ENCODE measurements at regions not wholly inside any gene's neighbourhood (a gene's known extent, or its start where the extent isn't known, plus 50 kb on each side); places are given as distances from the start of the nearest gene placed in this dataset.
"Not testable (repeated sequence)": the region's sequence is repeated elsewhere in the genome, so short reads cannot be mapped to it uniquely, and the experiment has no call there.

DNA sequence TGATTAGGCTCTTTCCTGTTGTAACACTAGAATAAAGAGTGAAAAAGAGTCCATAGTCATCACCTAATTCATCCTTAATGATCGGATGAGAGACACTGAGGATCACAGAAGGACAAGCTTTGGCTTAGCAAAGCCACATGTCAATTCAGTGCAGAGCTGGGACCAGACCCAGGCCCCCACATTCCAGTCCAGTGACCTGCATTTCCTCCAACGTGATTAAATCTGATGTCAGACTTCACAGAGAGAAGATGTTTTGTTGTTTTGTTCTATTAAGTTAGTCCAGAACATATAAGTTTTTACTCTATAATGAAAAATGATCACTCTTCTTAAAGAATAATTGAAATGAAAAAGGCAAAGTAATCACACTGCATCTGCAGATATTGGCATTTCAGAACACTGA is 377.9 kb upstream of the PAPPA start:
- H3K27ac ChIP-seq: no peak overlapping the region
- no peak overlapping the region for H3K4me3 ChIP-seq

DNA sequence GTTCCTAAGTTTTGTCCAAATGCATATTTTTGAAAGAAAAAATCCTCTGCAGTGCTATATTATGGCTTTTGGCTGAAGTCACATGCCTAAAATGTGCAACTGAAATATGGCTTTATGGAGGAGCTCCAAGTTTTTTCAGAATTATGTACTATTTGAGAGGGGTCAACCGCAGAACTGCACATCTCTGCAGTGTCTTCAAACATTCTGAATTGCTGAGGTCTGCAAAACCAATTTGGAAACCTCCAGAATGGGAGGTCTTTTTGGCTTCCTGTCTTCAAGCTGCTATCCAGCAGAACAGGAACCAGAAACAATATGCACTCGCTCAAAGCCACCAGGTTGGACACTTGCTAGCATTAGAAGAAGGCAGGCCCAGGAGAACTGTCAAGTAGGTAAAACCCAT is 376.0 kb upstream of the PAPPA start:
- Histone ChIP-seq H3K4me3 (no peak overlapping the region), H3K27ac (no peak overlapping the region)

DNA sequence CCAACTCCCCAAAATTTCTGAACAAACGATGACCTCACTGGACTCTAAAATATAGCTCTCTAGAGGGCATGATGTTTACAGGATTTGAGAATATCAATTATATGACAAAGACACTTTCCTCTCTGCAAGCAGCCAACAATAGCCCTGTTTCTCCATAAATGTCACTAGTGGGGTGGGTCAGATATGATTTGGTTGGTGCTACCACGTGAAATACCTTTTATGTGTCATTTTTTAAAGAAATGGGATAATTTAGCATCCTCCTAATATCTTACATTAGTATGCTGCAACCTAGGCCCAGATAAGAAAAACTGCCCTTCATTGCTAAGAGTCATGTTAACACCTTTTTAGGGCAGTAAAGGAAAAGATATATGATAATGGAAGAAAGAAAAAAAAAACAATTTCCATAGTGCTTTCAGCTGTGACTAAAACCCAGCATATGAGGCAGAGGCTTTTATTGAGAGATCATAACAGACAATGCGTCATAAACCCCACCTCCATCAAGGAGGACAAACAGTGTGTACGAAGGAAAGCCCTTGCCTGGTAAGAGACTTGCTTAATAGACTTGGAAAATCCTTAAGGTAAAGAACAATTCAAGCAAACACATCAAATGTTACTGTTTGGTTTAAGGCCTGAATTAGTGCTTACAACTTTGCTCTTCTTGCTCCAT is 372.4 kb upstream of the PAPPA start:
- Histone ChIP-seq H3K27ac (no peak overlapping the region), H3K4me3 (no peak overlapping the region)

DNA sequence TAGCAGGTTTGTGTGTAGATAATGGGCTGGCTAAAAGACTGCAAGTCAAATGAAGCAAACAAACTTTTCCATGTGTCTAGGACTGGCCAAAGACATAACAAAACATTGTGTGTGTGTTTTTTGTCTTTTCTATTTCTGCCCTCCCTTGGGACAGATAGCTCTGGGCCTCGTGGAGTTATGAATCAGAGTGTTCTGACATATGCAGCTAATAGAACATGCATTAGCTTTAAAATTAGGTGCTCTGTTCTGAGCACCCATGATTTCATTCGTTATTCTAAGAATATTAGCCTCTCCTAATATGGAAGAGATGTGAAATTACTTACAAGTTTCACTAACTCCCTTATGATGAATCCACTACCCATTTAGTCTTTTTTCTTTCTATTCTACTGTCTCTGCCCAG is 367.3 kb upstream of the PAPPA start:
- H3K4me3 ChIP-seq: no peak overlapping the region
- no peak overlapping the region for H3K27ac ChIP-seq

DNA sequence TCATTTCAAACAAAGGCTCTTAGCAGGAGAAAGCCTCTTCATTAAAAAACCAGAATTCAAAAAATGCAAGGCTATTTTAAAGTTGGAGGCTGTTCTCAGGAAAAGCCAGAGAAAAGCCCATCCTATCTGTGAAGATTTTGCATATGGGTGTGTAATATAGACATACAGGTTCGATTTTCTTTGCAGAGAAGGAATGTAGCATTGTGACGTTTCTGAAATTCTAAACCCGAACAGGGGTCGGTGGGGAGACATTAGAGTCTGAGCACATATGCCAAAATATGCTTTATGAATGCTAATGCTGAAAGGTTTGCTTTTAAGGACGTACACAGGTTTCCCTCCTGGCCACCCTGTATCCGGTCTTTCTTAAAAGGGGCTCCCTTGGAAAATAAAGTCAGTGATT is 363.1 kb upstream of the PAPPA start:
- Histone ChIP-seq H3K4me3 (no peak overlapping the region), H3K27ac (no peak overlapping the region)

DNA sequence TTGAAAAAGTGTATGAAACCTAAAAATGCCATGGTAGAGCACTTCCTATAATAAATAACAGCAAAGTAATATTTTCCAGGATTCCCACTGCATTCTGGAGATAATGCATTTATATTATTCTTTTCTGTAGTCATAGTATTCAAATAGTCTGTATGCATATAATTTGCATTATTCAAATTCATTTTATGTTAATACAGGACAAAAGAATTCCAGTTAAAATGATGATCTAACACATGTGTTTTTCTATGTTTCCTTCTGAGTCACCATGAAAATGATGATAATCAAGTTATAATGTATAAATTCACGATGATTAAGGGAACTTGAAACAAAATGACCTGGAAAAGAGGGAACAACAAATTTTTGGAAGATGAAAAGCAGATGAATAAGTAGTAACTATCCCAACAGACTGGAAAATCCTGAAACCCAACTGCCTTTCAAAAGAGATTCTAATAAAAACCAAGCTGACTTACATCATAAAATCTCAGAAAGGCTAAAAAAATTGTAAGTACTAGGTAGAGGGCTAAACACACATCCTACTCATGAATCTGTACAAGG is 358.6 kb upstream of the PAPPA start:
- H3K27ac ChIP-seq: peak overlapping the region in 3 of 21 experiments; percentile 3 to 59 (median 13)
- H3K4me3 ChIP-seq: no peak overlapping the region

DNA sequence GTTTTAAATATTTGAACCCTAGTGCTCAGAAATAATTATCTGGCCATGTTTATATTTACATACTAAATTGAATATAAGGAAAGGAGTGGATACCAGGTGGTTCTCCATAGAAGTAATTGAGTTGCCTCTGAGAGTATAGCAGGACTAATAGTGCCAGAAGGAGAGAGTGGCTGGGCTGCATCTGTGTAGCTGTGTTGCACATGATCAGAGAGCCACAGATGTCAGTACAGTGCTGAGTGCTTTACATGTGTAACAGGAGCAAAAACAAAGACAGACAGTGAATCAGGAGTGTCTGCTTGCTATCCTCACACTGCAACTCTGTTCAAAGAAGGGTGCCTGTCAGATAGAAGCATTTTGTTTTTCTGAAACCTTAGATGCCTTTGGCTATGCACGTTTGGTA is 353.9 kb upstream of the PAPPA start:
- H3K27ac ChIP-seq: no peak overlapping the region
- no peak overlapping the region for H3K4me3 ChIP-seq

DNA sequence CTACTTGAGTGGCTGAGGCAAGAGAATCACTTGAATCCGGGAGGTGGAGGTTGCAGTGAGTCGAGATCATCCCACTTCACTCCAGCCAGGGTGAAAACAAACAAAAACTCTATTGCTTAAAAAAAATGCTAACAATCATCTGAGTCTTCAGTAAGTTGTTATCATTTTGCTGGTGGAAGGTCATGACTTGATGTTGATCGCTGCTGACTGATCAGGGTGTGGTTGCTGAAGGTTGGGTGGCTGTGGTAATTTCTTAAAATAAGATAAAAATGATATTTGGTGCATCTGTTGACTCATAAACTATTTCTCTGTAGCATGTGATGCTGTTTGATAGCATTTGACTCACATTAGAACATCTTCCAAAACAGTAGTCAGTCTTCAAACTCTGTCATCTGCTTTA is 349.4 kb upstream of the PAPPA start:
- Histone ChIP-seq H3K4me3 (no peak overlapping the region), H3K27ac (no peak overlapping the region)

DNA sequence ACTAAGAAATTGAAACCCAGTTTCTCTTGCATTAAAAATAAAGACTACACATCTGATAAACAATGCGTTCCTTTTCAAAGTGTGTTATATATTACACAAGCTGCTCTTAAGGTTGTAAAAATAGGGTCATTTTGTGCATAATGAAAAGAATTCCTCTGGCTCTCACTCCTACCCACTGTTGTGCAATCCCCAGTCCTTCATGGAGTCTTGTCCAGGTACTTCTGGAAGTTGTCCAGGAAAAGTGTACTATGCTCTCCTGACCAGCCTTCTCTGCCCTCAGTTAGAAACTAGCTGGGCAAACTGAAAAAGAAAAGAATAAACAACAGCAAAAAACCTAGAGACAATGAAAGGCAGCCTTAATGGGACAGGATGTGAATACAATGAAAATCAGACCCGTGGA is 345.5 kb upstream of the PAPPA start:
- Histone ChIP-seq H3K4me3 (no peak overlapping the region), H3K27ac (no peak overlapping the region)

DNA sequence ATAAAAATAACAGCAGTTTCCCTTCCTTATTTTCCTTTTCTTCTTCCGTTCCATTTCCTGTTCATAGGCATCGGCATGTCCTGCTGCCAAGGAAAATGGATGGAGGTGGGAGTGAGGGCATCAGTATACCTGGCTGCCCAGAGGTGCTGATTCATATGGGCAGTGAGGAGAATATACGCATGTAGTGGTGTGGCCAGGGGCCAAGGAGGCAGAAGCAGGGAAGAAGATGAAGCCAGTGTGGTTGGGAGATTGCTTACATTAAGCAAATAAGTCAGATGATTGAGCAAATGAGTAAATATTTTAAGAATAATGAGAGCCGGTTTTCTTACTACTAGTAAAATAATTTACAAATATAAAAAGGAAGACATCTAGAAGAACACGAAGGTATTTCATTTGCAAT is 344.9 kb upstream of the PAPPA start:
- no peak overlapping the region for H3K4me3 ChIP-seq
- H3K27ac ChIP-seq: no peak overlapping the region

DNA sequence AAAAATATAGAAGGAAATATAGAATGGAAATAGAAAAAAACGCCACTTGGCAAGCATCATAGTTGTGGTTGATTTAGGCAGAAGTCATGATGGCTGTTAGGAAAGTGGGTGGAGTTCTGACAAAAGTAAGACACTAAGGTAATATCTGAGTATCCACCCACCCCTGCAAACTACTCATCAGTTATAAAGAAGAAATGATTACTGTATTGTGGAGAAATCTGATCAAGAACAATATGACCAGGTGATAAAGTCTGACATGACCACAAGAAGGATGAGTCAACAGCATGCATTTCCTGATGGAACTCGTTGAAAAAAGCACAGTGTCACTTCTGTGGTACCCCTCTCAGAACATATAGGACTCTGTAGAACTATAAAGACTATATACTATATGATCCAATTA is 343.4 kb upstream of the PAPPA start:
- no peak overlapping the region for H3K27ac ChIP-seq

DNA sequence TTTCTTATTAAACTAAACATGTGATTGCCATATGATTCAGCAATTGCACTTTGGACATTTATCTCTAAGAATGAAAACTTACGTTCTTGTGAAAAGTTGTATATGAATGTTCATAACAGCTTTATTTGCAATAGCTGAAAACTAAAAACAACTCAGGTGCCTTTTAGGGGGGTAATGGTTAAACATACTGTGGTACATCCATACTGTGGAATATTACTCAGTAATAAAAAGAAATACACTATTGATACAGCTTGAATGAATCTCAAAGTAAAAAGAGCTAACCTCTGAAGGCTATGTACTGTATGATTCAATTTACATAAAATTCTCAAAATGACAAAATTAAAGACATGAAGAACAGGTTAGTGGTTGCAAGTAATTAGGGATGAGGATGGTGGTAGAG is 339.5 kb upstream of the PAPPA start:
- no peak overlapping the region for H3K4me3 ChIP-seq
- H3K27ac ChIP-seq: no peak overlapping the region

More for the DNA sequence above, 343.4 kb upstream of the PAPPA start:
- H3K4me3 ChIP-seq: no peak overlapping the region

DNA sequence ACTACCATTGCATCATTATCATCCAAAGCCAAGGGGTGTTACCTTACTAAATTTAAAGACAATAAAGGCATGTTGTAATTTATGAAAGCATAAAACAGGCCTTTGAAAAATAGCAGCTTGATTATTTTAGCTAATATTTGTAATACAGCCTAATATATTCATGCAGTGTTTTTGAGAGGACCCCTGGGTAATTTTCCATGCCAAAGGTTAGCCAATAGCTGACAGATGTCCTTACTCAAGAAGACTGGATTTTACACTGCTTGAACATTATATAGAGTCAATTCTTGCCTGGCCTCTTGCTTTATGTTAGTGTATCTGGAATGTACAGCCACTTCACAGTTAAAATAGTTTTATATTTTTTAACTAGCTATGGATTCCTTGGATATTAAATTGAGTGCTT is 337.8 kb upstream of the PAPPA start:
- H3K27ac ChIP-seq: no peak overlapping the region
- H3K4me3 ChIP-seq: no peak overlapping the region

DNA sequence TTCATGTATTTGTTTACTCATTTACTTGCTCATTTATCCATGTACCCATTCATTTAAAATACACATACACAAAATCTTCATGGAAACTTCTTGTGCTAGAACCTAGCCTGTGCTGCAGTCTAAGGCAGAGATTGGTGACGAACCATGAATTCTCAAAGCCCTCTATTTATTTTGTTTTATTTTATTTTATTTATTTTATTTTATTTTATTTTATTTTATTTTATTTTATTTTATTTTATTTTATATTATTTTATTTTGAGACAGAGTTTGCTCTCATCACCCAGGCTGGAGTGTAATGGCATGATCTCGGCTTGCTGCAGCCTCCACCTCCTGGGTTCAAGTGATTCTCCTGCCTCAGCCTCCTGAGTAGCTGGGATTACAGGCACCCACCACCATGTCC is 334.9 kb upstream of the PAPPA start:
- H3K4me3 ChIP-seq, H3K27ac ChIP-seq: not testable (repeated sequence)

DNA sequence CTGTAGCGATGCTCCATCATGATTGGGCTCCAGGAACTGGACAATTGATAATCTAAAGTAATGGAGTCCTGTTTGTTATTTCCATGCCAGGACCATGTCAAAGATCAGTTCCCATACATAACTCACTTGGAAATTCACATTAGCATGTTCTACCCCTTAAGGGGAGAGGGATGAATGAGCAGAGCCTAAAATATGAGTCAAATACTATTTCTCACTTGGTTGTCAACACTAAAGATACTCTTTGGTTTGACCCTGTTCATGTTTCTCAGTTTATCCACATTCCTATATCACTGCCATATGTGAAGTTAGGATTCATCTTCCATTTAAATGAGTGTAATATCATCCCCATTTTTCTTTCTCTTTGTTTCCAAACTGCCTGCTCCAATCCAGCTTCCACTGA is 321.6 kb upstream of the PAPPA start:
- no peak overlapping the region for H3K27ac ChIP-seq
- no peak overlapping the region for H3K4me3 ChIP-seq

DNA sequence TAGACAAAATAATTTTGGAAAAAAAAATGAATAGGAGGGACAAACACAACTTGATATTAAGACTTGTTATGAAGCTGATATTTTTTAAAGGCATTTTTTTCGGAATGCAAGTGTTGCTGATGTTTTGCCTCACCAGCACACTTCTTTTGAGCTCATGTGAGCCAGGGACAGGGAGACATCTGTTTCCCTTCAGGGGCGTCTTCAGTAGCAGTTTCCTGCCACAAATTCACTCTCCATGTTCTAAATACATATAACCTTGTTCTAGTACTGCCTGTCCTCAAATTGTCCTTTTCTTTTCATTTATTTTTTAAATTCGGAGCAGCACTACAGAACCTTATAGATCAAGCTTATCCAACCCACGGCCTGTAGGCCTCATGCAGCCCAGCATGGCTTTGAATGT is 316.0 kb upstream of the PAPPA start:
- Histone ChIP-seq H3K4me3 (no peak overlapping the region), H3K27ac (no peak overlapping the region)

DNA sequence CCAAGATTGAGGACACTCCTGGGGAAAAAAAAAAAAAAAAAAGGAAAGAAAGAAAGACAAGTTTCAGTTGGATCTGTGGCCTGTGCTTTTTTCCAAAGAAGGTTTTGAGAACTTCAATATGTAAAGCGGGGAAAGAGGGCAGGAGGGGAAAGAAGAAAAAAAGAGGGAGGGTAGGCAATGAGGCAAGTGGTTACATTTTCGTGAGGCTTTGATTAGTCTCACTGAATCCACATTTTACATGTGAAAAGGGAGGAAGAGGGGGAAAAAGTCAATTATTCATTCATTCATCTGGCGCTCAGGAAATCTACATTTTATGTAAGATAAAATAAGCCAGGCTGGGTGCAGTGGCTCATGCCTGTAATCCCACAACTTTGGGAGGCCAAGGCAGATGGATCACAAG is 315.2 kb upstream of the PAPPA start:
- no peak overlapping the region for H3K4me3 ChIP-seq
- no peak overlapping the region for H3K27ac ChIP-seq

DNA sequence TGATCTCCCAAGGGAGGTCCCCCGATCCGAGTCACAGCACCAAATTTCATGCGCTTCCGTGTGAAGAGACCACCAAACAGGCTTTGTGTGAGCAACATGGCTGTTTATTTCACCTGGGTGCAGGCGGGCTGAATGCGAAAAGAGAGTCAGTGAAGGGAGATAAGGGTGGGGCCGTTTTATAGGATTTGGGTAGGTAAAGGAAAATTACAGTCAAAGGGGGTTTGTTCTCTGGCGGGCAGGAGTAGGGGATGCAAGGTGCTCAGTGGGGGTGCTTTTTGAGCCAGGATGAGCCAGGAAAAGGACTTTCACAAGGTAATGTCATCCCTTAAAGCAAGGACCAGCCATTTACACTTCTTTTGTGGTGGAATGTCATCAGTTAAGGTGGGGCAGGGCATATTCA is 309.2 kb upstream of the PAPPA start:
- H3K27ac ChIP-seq, H3K4me3 ChIP-seq: not testable (repeated sequence)

DNA sequence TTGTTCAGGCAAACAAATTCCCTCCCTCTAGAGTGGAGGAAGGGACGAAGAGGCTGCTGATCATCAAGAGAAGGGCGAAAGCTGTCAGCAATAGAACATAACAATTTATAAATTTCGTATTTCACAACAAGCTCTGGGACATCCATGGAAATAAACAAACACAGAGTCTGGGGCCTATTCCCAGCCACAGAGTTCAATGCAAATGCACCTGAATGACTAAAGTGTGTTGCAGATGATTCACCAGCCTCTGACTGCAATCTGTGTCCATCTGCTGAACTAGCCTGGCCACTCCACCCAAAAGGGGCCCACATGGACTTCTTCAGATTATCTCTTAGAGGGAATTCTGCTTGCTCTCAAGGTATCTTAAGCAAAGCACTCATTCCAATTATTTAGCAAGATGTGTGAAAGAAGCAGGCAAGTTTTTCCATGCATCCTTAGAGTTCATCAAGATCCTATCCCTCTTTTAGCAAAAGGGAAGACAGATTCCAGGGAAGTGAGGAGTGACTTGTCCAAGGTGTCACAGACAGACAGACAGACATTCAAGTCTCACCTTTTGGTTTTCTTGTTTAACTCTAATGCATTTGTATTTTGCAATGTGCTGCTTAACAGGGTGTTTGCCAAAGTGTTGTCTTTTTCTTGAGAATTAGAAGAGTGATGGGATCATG is 307.8 kb upstream of the PAPPA start:
- H3K27ac ChIP-seq: no peak overlapping the region

DNA sequence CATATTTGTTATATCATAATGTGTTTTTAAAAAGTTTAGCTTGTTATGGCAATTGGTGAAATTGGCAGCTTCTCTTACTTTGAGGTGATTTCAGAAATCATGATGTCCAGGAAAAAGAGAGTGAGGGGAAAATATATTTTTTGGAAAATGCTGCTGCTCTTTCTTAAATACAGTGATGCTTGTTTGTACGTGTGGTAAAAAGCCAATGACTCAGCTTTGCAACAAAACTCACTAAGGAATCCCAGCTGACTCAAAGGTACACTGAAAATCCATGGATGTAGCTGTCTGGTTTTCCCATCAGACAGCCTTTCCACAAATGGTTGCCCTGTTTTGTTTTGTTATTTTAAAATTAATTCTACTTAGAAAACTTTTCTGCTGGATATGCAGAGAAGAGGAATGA is 306.4 kb upstream of the PAPPA start:
- Histone ChIP-seq H3K4me3 (no peak overlapping the region), H3K27ac (peak overlapping the region in 3 of 21 experiments; percentile 2 to 19 (median 5))

More for the DNA sequence above, 307.8 kb upstream of the PAPPA start:
- H3K4me3 ChIP-seq: no peak overlapping the region

DNA sequence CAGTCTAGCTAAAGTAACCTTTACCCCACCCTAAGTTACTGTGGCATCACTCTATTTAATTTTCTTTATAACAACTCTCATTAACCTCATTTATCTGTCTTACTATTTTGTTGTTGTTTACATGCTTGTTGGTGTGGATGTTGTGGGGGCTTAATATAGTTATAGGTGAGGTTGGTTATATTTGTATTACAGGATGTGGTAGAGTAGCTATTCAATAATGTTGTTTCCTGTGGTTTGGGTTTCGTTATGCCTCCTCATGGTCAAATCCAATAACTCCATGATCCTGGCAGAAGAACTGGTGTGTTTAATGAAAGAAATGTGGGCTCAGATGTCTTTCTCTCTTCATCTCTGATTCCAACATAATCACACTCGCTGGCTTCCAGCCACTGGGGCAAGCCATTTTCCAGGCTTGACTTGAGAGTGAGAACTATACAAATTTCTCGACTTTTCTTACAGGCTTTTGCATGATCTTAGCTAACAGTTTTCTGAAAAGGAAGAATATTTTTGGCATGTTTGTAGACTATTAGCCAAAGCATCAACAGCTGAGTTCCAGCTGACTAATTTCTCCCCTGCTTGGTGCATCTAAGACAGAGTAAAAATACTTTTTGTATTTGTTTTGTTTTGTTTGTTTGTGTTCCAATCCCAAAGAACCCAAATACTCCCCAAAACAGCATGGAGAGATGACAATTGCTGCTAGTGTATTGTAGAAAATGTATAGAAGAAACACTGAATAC is 303.7 kb upstream of the PAPPA start:
- no peak overlapping the region for H3K4me3 ChIP-seq
- peak overlapping the region in 3 of 21 experiments; percentile 41 to 49 (median 47) for H3K27ac ChIP-seq
